Endothelial cell (in vitro differentiated cells): ENCODE measurements at regions not wholly inside any gene's neighbourhood (a gene's known extent, or its start where the extent isn't known, plus 50 kb on each side); places are given as distances from the start of the nearest gene placed in this dataset.

Experiments used
- DNase-seq: peaks from one replicate; pipeline ENCODE4 v3.0.0; 2021; ENCODE audit warnings: low spot score
- H3K27ac Mint-ChIP-seq: one replicate; pipeline ENCODE4 v1.8.0; 2021; ENCODE audit warnings: mixed read lengths, inconsistent platforms; ENCODE audit not compliant: unreplicated experiment
- H3K27me3 Mint-ChIP-seq: one replicate; pipeline ENCODE4 v1.8.0; 2021; ENCODE audit warnings: mild to moderate bottlenecking, moderate library complexity, mixed read lengths, inconsistent platforms; ENCODE audit not compliant: unreplicated experiment
- H3K36me3 Mint-ChIP-seq: one replicate; pipeline ENCODE4 v1.8.0; 2021; ENCODE audit warnings: mild to moderate bottlenecking, low read depth, mixed read lengths, inconsistent platforms; ENCODE audit not compliant: unreplicated experiment
- H3K4me1 Mint-ChIP-seq: one replicate; pipeline ENCODE4 v1.8.0; 2021; ENCODE audit warnings: mild to moderate bottlenecking, mixed read lengths, inconsistent platforms; ENCODE audit not compliant: unreplicated experiment
- H3K4me3 Mint-ChIP-seq: one replicate; pipeline ENCODE4 v1.8.0; 2021; ENCODE audit warnings: mild to moderate bottlenecking, mixed read lengths, inconsistent platforms; ENCODE audit not compliant: unreplicated experiment
- H3K9me3 Mint-ChIP-seq: one replicate; pipeline ENCODE4 v1.8.0; 2021; ENCODE audit warnings: mixed read lengths, inconsistent platforms; ENCODE audit not compliant: unreplicated experiment
- CTCF ChIP-seq: fragments of 200-600 bp; sonication (generic); IDR thresholded peaks from one replicate; pipeline ENCODE4 v1.5.0; 2021; ENCODE audit warnings: antibody characterized with exemption; ENCODE audit not compliant: unreplicated experiment

- no peak for TF ChIP-seq CTCF
- H3K4me3 Mint-ChIP-seq = no peak overlapping the region
- no peak overlapping the region for H3K27ac Mint-ChIP-seq
- H3K27me3 Mint-ChIP-seq = no peaks in the 10 kb centered on the region
- H3K36me3 Mint-ChIP-seq = no peaks in the 10 kb centered on the region
- H3K4me1 Mint-ChIP-seq = no peaks in the 10 kb centered on the region
- no peaks in the 10 kb centered on the region for H3K9me3 Mint-ChIP-seq
- no peak for DNase-seq
Measured at GRCh38 chr18:43879415-43879814, 602.1 kb upstream of the SYT4 start.

- H3K4me1 Mint-ChIP-seq = no peaks in the 10 kb centered on the region
- no peak overlapping the region for H3K4me3 Mint-ChIP-seq
- TF ChIP-seq CTCF = no peak
- H3K9me3 Mint-ChIP-seq = no peaks in the 10 kb centered on the region
- H3K36me3 Mint-ChIP-seq = no peaks in the 10 kb centered on the region
- H3K27me3 Mint-ChIP-seq = no peaks in the 10 kb centered on the region
- DNase-seq = no peak
- no peak overlapping the region for H3K27ac Mint-ChIP-seq
Measured at GRCh38 chr18:43882358-43883055, 605.2 kb upstream of the SYT4 start.

GRCh38 chr18:43883886-43884285 lies 606.6 kb upstream of the SYT4 start:
- H3K27me3 Mint-ChIP-seq = no peaks in the 10 kb centered on the region
- H3K36me3 Mint-ChIP-seq = no peaks in the 10 kb centered on the region
- no peaks in the 10 kb centered on the region for H3K9me3 Mint-ChIP-seq
- H3K4me1 Mint-ChIP-seq = no peaks in the 10 kb centered on the region
- no peak overlapping the region for H3K4me3 Mint-ChIP-seq
- H3K27ac Mint-ChIP-seq = no peak overlapping the region
- DNase-seq = no peak
- TF ChIP-seq CTCF = no peak

GRCh38 chr18:43886341-43886740 lies 609.1 kb upstream of the SYT4 start:
- no peak for TF ChIP-seq CTCF
- Mint-ChIP-seq H3K36me3 (no peaks in the 10 kb centered on the region), H3K4me3 (no peak overlapping the region), H3K4me1 (no peaks in the 10 kb centered on the region), H3K9me3 (no peaks in the 10 kb centered on the region), H3K27ac (no peak overlapping the region), H3K27me3 (no peaks in the 10 kb centered on the region)
- no peak for DNase-seq

- Mint-ChIP-seq H3K4me1 (no peaks in the 10 kb centered on the region), H3K27me3 (no peaks in the 10 kb centered on the region), H3K27ac (no peak overlapping the region), H3K36me3 (no peaks in the 10 kb centered on the region), H3K9me3 (no peaks in the 10 kb centered on the region), H3K4me3 (no peak overlapping the region)
- no peak for TF ChIP-seq CTCF
- DNase-seq = no peak
Measured at GRCh38 chr18:43887491-43887890, 610.2 kb upstream of the SYT4 start.
